ENCODE measurements at regions not wholly inside any gene's neighbourhood (a gene's known extent, or its start where the extent isn't known, plus 50 kb on each side); places are given as distances from the start of the nearest gene placed in this dataset.
A peak's percentile ranks its signal among the peaks of the same experiment; 100 is the strongest.

- DNase-seq (ENCODE audit: low read depth, low spot score), result no peak
Measured at GRCh38 chr4:146998157-146998556, 52.5 kb upstream of the TTC29 start.

DNA sequence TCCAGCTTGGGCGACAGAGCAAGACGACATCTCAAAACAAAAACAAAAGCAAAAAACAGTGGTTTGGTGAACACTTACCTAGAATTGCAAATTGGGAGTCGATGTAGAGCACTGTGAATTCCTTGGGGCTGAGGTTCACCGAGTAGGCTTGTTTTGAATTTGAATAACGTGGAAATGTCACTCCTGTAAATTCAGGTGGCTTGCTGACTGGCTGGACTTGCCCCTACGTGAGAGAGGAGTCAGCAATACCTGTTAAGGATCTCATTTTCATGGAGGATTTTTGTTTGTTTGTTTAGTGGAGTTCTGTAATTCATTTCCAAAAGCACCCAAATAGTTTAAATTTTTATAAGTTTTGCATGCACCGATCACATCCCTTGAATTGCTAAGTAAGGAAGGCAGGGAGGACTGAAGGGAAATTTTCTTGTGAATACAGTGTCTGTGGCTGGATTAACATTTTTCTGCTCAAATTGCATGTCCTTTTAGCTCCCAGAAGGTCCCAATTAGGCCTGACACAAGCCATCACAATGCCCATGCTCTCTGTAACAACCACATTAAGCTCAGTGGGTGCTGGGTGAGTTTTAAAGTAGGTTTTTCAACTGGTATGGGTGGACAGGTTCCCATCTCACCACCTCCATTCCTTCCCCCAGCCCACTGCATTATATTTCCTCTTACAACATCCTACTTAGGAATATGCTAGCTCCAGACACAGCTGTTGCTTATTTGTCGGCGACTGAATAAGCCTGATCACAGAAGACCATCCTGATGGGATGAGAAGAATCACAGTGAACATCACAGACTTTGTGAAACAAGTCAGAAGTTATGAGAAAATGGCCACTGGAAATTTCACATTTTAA is 58.5 kb upstream of the TTC29 start:
- peak; percentile 34 for DNase-seq (ENCODE audit: low read depth, low spot score)

- DNase-seq (ENCODE audit: low read depth, low spot score), result no peak
Measured at GRCh38 chr4:147006229-147006628, 60.6 kb upstream of the TTC29 start.

GRCh38 chr4:147009875-147010274 is 64.2 kb upstream of the TTC29 start:
- DNase-seq (ENCODE audit: low read depth, low spot score), result no peak

DNA sequence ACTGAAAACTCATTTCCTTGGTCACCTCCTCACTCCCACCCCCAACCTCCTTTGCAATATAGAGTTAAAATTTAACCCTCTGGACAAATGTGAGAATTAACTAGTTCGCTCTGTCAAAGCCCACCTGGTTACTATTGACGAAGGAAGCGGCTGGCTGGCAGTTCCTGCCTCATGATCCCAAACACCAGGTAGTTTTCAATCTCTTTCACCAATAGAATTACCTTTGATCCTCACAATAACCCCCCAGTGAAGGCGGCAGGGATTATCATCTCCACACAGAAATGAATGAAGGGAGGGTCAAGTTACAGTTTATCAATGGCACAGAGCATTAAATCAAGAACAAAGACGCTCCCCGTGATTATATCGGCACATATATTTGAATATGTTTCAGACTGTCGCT is 65.7 kb upstream of the TTC29 start:
- no peak for DNase-seq (ENCODE audit: low read depth, low spot score)

GRCh38 chr4:147012059-147012707 is 66.5 kb upstream of the TTC29 start:
- DNase-seq (ENCODE audit: low read depth, low spot score), result no peak

DNA sequence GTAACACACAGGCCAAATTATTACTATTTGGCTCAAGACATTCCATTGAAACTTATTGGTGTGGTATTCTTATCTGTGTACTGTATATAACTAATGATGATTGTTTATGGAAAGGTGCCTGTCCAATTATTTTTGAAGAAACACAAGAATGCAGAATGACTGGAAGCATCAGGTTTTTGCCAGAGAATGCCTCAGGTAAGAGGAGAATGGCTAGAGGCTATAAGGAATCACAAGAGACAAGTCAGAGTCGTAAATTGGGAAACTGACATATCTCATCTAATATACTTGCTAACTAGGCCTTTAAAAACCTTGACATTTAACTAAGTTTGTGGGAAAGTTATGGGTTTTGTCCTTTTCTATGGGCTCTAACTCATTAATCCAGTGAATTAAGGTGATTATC is 69.3 kb upstream of the TTC29 start:
- DNase-seq (ENCODE audit: low read depth, low spot score), result no peak

GRCh38 chr4:147015491-147015890 is 69.8 kb upstream of the TTC29 start:
- DNase-seq (ENCODE audit: low read depth, low spot score), result no peak

DNA sequence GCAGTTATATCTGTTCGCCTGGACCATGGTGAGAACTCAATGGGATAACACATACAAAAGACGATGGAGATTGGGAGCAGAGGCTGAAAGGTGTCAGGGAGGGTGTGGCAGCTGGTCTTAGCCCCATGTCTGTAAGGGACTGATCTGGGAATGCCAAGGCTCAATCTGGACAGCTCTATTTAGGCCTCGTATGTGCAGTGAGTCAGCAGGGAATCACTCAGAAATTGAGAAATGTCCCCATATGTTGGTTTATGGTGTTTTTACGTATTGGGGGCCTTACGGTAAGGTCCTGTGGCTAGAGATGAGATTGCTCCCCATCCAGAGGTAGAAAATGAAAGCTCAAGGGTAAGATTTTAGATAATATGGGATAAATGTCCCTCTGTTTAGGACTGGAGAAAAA is 71.4 kb upstream of the TTC29 start:
- DNase-seq (ENCODE audit: low read depth, low spot score), result no peak

- peak; percentile 70 for DNase-seq (ENCODE audit: low read depth, low spot score)
Measured at GRCh38 chr4:147019091-147019490, 73.4 kb upstream of the TTC29 start.

GRCh38 chr4:147020456-147020855 is 74.8 kb upstream of the TTC29 start:
- DNase-seq (ENCODE audit: low read depth, low spot score), result no peak

GRCh38 chr4:147025042-147025441 is 79.4 kb upstream of the TTC29 start:
- no peak for DNase-seq (ENCODE audit: low read depth, low spot score)

GRCh38 chr4:147029296-147029695 is 83.6 kb upstream of the TTC29 start:
- no peak for DNase-seq (ENCODE audit: low read depth, low spot score)

DNA sequence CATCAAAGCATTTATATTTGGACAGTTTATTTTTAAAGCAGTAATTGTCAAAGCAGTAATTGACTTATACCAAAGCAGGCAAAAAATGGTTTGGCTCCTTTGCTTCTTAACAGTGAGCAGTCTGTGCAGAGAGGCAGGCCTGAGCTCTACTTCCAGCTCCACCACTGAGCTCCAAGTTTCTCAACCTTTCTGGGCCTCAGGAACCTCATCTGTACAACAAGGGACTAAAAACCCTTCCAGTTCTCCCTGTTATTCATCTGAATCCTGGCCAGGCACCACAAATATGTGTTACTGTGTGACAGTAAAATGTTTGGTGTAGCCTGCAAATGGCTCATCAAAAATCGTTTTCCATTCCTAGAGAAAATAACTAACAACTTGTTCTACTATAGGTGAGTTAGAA is 88.7 kb upstream of the TTC29 start:
- DNase-seq (ENCODE audit: low read depth, low spot score), result peak; percentile 50

DNA sequence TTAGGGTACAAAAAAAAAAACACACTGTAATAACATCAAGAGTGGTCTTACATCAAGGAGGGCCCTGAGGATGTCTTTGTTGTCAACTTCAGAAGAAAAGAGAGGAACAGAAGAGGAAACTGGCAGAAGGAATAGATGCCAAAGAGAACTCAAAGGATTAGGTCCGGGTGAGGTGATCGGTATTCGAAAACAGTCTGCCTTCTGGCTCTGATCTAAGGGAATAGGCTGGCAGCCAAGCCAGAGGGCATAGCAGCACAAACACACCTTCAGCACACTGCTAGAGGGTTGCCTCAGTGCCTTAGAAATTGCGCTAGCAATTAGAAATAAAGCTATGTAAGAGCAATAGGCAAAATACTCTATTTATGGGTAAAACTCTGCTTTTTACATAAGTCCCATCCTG is 91.4 kb upstream of the TTC29 start:
- peak; percentile 73 for DNase-seq (ENCODE audit: low read depth, low spot score)

GRCh38 chr4:147039976-147040575 is 94.4 kb upstream of the TTC29 start:
- DNase-seq (ENCODE audit: low read depth, low spot score), result no peak

DNA sequence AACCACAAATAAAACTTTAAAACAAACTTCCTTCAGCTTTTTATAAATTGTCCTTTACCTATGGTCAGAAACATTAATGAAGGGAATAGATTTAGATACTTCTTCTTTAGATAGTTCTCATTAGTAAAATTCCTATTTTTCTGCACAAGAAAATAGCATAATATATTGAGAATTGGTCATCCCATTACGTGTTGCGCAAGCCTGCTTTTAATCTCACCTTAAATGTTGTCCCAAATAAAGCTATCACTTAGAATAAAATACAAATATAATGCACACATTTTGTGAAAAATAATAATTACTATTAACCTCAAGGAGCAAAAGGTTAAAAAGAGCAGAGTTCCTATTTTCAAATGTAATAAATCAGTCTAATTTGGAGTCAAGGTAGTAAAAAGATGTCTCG is 95.2 kb upstream of the TTC29 start:
- DNase-seq (ENCODE audit: low read depth, low spot score), result no peak

DNA sequence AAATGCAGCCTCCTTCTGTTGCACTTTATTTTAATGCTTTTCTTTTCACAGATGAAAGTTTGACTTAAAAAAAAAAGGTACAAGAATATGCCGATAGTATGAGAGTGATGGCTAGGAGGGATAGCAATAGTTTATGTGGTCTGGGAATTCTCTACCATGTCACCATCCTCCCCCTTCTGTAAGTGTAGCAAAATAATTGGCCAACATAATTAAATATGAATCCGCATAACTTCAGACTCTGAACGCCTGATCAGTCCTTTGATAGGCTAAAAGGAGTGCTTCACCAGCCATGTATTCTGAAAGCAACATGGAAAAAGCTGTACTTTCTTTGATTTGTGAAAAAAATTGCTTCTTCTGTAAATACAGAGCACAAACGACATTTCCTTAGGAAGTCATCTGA is 95.7 kb upstream of the TTC29 start:
- DNase-seq (ENCODE audit: low read depth, low spot score), result no peak

- DNase-seq (ENCODE audit: low read depth, low spot score), result no peak
Measured at GRCh38 chr4:147042046-147042445, 96.4 kb upstream of the TTC29 start.

- no peak for DNase-seq (ENCODE audit: low read depth, low spot score)
Measured at GRCh38 chr4:147044241-147044640, 98.6 kb upstream of the TTC29 start.

DNA sequence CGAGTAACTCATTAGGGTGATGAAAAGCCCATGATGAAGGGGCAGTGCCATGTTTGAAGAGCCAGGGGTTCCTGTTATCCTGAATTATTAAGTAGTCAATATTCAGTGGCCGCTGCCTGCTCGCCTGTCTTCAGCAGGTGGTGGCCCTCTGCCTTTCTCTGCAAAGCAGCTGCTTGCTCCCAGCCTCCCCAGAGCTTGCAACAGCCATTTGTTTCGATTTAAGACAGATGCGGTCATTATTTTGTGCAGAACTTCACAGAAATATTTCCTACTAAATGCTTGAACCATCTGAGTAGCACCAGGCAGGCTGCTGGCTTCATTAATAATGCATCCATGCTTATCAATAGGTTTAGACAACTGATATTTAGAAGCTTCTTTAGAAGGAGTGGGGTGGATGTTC is 104.3 kb upstream of the TTC29 start:
- DNase-seq (ENCODE audit: low read depth, low spot score), result no peak

- DNase-seq (ENCODE audit: low read depth, low spot score), result peak; percentile 34
Measured at GRCh38 chr4:147050356-147050765, 104.7 kb upstream of the TTC29 start.

DNA sequence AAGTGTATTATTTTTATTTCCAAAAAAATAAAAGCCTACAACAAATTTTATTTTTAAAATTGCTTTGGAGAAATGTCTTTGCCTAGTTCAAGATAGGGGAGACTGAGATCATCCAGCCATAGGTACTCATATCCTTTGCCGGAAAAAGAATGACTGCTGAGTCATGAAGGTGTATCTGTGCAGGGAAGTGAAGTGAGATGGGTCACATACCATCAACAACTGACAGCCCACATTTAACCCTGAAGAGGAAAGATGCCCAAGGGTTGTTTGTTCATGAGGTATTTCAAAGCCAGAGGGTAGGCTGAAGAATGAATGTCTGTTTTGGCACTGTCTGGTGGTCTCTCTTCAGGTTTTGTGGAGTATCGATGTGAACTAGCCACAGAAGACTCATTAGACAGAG is 106.7 kb upstream of the TTC29 start:
- DNase-seq (ENCODE audit: low read depth, low spot score), result no peak

Data from astrocyte of the hippocampus (primary cell).